GM04503 (cell line): ENCODE measurements at regions not wholly inside any gene's neighbourhood (a gene's known extent, or its start where the extent isn't known, plus 50 kb on each side); places are given as distances from the start of the nearest gene placed in this dataset.
A peak's percentile ranks its signal among the peaks of the same experiment; 100 is the strongest.

ENCODE experiments used
- DNase-seq: peaks from one replicate; pipeline ENCODE4 v3.0.0-alpha.2; 2012; ENCODE audit warnings: low read depth

DNA sequence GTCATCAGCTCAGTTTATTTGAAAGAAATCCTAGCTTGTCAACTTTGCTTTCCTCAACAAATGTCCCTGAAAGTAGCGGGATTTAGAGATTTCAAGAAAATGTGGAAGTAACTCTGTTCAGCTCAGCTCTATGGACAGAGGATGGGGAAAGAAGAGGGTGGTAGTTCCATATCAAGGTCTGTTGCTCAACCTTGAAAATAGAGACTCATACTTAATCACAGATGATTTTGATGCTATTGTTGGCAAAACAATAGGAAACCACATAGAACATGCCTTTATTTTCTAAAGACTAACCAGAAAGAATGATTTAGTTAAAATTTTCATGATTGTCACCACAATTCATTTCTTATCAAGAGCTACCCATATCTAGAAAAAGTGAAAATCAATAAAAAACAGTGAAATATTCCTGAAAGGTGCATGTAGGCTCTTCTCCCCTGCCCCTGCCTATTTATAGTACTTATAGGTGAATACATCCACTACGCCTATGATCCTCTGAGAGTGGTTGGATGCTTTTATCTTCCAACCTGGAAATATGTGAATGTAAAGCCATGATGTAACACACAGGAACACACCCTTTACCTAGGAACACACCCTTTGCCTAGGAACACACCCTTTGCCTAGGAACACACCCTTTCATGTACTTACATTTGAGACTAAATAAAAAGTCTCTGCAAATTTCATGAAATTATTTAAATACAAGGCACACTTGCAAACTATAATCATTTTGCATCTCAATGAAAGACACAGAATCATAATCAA is 65.8 kb downstream of the ETAA1 start:
- DNase-seq = no peak

DNA sequence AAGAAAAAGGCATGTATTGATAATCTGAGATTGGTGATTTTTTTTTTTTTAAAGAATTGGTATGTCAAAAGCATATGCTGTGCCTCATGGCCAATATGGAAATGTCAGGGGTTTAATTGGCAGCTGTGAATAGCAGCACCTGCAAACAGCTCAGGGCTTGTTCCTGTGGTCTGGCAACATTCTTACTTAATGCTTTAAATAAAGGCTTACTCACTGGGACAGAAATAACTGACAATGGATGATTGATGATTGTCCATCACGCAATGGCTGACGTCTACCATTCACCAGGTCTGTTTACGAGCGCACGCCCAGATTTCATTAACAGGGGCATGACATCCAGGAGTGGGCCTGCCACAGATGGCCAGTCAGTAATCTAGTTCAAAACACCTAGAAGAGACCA is 66.7 kb downstream of the ETAA1 start:
- no peak for DNase-seq

GRCh38 chr2:67465623-67466022 is 68.5 kb downstream of the ETAA1 start:
- DNase-seq = no peak

DNA sequence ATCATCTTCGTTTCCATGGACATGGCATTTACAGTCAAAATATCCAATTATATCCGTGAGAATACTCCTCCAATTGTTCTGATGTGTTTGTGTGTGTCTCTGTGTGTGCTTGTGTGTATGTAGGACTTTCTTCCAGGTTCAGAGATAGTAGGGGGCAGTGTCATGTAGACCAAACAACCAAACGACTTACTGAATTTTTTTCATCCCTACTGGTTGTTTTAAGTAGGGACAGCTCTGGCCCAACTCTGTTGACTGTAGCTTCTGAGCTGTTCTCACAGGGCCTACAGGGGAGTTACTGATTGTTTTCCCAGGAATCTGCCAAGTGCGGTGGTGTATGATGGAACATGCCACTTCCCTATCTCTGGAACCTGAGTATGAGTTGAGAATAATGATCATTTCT is 69.6 kb downstream of the ETAA1 start:
- peak; percentile 12 for DNase-seq

DNA sequence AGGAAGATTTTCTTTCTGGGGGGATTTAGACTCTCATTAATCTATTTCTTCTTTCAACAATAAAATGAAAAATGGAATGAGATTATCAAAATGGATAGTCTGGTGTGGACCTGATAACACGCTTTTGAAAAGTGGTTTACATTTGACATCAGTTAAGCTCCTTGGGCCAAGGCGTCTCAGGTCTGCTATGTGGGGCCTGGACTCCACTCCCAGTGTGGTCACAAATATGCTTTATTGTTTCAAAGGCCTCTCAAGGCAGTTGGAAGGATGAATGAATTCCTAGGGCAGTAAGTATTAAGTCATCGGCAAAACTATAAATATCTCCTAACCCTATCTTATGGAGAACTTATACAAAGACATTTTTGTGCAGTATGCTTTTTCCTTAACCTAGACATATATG is 74.5 kb downstream of the ETAA1 start:
- no peak for DNase-seq

DNA sequence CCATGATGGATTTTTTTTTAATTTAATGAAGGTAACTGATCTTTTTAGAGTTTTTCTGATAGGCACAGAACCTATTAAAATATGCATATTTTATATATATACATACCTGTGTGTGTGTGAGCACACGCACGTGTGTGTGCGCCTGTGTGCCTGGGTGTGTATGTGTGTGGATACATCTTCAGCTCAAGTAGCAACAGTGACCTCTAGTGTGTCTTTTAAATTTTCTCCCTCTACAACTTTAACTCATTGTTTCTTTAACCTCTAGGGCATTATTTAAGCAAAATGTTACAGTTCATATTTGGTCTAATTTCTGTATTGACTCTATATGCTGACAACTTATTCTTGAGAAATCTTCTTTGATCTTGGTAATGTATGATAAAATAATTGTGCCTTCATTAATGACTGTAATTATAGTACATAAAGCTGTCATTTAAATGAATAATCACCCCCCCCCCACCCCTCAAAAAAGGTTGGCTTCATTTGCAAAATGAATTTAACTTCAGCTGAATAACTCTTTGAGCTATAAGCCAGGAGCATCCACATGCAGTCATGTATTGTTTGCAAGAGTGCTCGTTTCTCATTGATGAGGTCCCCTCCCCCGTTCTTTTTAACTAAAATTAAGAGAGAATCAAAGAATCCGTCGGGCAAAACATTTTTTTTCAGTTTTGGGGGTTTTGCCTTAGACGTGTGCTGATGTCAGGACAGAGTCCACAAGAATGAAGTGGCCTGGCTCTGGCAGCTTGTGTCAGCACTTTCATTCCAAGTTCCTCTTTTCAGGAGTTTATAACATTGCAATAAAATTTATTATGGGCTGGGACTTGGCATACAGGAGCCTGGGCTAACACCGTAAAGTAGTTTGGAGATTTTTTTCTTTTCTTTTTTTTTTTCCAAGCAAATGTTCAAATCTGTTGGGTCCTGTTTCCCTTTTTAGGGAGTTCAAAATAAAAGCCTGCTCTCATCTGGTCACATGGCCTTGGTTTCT is 80.0 kb downstream of the ETAA1 start:
- DNase-seq = peak; percentile 6

GRCh38 chr2:67479261-67479660 is 82.1 kb downstream of the ETAA1 start:
- DNase-seq = no peak

DNA sequence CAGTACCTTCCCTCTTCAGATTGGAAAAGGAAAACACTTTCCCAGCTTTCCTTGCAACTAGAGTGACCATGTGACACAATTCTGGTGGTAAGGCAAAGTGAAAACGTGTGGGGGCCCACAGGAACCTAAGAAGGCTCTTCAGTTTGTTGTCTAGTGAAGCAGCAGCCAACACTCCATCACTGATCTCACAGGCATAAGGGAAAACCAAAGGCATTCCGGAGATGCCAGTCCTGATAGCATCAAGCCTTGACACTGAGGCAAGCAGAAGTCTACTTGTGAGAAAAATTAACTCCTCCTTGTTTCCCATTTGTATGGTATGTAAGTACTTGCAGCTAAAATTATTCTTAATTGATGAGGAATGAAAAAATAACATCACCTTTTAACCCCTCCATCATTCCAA is 88.3 kb downstream of the ETAA1 start:
- peak; percentile 20 for DNase-seq

GRCh38 chr2:67486041-67486796 is 89.1 kb downstream of the ETAA1 start:
- DNase-seq = no peak

DNA sequence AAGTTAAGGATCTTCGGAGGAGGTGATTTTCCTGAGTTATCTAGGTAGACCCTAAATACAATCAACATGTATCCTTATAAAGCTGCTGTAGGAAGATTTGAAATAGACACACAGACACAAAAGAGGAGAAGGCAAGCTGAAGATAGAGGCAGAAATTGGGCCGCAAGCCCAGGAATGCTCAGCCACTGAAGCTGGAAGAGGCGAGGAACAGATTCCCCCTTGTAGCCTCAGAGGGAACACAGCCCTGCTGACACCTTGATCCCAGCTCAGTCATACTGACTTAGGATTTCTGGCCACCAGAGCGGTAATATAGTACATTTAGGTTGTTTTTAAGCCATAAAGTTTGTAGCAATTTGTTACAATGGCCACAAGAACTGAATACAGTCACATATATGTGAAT is 90.9 kb downstream of the ETAA1 start:
- DNase-seq = no peak

- no peak for DNase-seq
Measured at GRCh38 chr2:67489396-67489795, 92.3 kb downstream of the ETAA1 start.

GRCh38 chr2:67498931-67499330 is 101.8 kb downstream of the ETAA1 start:
- DNase-seq = no peak

DNA sequence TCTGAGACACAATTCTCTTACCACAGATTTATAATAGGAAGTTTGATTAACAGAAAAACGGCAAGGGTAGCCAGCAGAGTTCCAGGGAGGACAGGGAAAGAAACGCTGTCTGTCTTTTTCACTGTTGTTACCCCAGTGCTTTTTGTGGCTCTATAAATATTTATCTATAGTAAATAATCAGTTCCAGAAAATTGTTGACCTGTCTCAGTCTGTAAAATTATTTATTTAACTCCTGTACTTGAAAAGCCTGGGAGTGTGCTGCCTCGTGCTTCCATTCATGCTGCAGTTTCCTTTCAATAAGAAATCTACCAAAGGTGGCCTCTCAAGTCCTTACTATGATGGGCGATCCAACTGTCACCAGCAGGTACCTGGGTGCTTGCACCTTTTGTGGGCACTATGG is 102.9 kb downstream of the ETAA1 start:
- DNase-seq = no peak

- no peak for DNase-seq
Measured at GRCh38 chr2:67500541-67500940, 103.4 kb downstream of the ETAA1 start.

DNA sequence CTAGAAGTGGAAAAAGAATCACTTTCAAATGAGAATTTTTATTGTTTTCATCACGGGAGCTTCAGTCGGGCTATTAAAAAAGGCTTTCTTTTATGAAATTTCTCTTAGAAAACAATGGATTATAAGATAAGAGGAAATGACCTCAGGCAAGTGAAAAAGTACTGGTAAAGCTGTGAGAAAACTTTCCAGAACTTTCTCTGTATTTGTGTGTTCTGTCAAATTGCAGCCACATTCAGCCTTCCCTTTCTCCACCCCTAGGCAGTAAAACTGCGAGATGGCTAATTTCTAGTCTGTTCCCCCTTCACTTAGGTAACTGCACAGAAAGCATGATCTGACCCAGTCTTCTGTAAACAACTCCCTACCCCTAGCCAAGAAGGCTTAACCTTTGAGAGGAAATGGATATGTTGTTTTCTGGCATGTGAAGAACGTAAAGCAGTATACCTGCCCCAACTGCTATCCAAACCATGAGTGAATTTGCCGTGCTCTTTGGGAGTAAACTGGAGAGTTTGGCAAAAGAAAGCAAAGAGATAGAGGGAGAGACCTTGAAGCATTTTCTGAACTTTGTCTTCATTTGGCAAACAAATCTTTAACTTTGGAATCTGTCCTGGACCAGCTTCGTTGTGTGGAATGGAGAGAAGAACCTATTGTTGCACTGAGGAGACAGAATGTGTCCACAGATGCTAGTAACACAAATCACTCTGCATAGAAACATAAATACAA is 105.4 kb downstream of the ETAA1 start:
- DNase-seq = no peak

DNA sequence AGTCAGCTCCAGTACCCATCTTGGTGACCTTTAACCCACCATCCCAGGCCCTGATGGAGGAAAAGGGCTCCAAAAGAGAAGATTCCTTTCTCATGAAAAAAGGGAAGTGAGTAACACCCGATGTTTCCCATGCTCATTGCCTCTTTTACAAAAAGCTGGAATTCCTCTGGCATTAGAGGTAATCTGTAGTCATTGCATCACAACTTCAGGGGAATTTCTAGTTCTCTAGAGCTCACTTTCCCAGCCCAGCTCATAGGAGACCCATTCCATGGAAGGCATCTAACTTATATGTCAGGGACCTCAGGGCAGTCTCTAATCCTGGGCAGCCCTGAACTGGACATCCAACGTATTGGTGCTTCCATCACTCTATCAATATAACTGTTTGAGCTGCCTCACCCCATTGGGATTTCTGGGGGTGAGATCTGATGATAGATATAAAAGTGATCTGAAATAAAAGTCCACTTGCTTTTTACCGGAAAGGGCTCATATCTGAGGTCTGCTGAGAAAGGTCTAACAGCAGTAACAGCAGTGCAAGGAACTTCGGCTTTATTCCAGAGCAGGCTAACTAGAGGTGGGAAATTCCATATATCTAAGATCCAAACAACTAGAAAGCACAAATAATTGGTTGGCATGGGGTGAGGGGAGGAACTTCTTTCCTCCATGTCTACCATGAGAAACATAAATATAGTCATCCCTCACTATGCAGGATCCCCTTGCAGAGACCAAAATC is 106.1 kb downstream of the ETAA1 start:
- DNase-seq = peak; percentile 88

GRCh38 chr2:67510745-67511144 is 113.6 kb downstream of the ETAA1 start:
- DNase-seq = no peak

DNA sequence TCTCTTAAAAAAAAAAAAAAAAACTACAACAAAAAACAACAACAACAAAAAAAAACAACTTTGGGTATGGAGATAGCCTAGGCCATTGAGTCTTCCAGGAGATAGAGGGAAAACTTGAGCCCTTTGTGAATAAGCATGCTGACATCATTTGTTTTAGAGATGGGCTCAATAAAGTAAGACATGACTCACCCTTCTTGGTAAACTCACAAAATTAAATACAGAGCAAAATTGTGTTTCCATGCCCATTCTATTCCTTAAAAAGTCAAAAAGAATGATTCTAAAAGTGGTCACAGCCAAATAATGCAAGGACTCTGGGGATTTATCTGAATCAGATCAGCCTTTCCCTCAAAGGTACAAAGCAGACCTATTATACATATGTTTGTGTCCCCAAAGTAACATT is 117.4 kb downstream of the ETAA1 start:
- peak; percentile 43 for DNase-seq

GRCh38 chr2:67515056-67515455 is 117.9 kb downstream of the ETAA1 start:
- DNase-seq = no peak

DNA sequence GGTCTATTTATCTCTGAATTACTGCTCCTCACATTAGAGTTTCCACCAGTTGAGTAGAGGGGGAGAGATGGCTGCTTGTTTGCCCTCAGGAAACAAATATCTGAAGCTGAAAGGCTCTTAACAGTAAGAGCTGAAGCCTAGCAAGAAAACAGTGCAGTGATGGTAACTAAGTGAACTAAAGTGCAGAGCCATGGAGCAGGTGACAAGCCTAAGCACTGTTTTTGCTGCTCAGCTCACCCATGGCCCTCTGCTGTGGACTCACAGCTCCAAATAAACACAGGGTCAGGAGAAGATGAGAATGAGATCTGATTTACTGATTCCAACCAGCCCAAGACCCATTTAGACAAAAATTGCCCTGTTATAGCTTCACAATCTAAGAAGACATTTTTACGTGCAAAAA is 118.4 kb downstream of the ETAA1 start:
- no peak for DNase-seq

- no peak for DNase-seq
Measured at GRCh38 chr2:67516362-67516761, 119.2 kb downstream of the ETAA1 start.
